Trophoblast cell (in vitro differentiated cells and primary cell): ENCODE measurements at regions not wholly inside any gene's neighbourhood (a gene's known extent, or its start where the extent isn't known, plus 50 kb on each side); places are given as distances from the start of the nearest gene placed in this dataset.

Source experiments
- DNase-seq, 2 donors: peaks; one replicate each; pipeline ENCODE4 v3.0.0-alpha.2; 2016
- H2AFZ ChIP-seq: 2 replicates; pipeline ENCODE4 v1.6.1; 2013; ENCODE audit warnings: low read length, moderate library complexity, mild to moderate bottlenecking; ENCODE audit not compliant: insufficient read depth, poor library complexity
- H2AK5ac ChIP-seq: 2 replicates; pipeline ENCODE4 v1.6.1; 2013; ENCODE audit warnings: mild to moderate bottlenecking, low read length
- H2BK120ac ChIP-seq: 2 replicates; pipeline ENCODE4 v1.6.1; 2013; ENCODE audit warnings: low read length, mild to moderate bottlenecking, moderate library complexity; ENCODE audit not compliant: insufficient read depth, poor library complexity
- H2BK12ac ChIP-seq: 2 replicates; pipeline ENCODE4 v1.6.1; 2013; ENCODE audit warnings: mild to moderate bottlenecking, low read length, moderate library complexity
- H2BK5ac ChIP-seq: 2 replicates; pipeline ENCODE4 v1.6.1; 2013; ENCODE audit warnings: low read length, low read depth, moderate library complexity, mild to moderate bottlenecking; ENCODE audit not compliant: poor library complexity
- H3K14ac ChIP-seq: 2 replicates; pipeline ENCODE4 v1.6.1; 2013; ENCODE audit warnings: mild to moderate bottlenecking, low read length
- H3K18ac ChIP-seq: 2 replicates; pipeline ENCODE4 v1.6.1; 2013; ENCODE audit warnings: mild to moderate bottlenecking, low read length
- H3K23ac ChIP-seq: 2 replicates; pipeline ENCODE4 v1.6.1; 2013; ENCODE audit warnings: low read length
- H3K27ac ChIP-seq: 2 replicates; pipeline ENCODE4 v1.5.1; 2013; ENCODE audit warnings: low read depth, mild to moderate bottlenecking, inconsistent platforms, low read length, moderate library complexity
- H3K27me3 ChIP-seq: 2 replicates; pipeline ENCODE4 v1.6.1; 2013; ENCODE audit warnings: inconsistent platforms, mild to moderate bottlenecking, low read length, moderate library complexity; ENCODE audit not compliant: insufficient read depth
- H3K36me3 ChIP-seq, 2 experiments: 1 replicate in 1 of 2; 2 replicates in 1 of 2; pipeline ENCODE4 v1.6.1; 2013; ENCODE audit warnings: low read length in 2 of 2, mild to moderate bottlenecking in 2 of 2, moderate library complexity in 1 of 2; ENCODE audit not compliant: insufficient read depth in 2 of 2, control insufficient read depth in 1 of 2
- H3K4ac ChIP-seq: 2 replicates; pipeline ENCODE4 v1.6.1; 2013; ENCODE audit warnings: low read depth, mild to moderate bottlenecking, low read length, moderate library complexity
- H3K4me1 ChIP-seq, 2 experiments: 1 replicate in 1 of 2; 2 replicates in 1 of 2; pipeline ENCODE4 v1.6.1; 2013; ENCODE audit warnings: low read length in 2 of 2, mild to moderate bottlenecking in 2 of 2, moderate library complexity in 1 of 2; ENCODE audit not compliant: insufficient read depth in 2 of 2, control insufficient read depth in 1 of 2
- H3K4me2 ChIP-seq: 2 replicates; pipeline ENCODE4 v1.6.1; 2013; ENCODE audit warnings: inconsistent platforms, mild to moderate bottlenecking, low read length, moderate library complexity
- H3K4me3 ChIP-seq: 2 replicates; pipeline ENCODE4 v1.5.1; 2013; ENCODE audit warnings: mild to moderate bottlenecking, low read depth, low read length, inconsistent platforms
- H3K79me1 ChIP-seq: one replicate; pipeline ENCODE4 v1.6.1; 2013; ENCODE audit warnings: low read length
- H3K79me2 ChIP-seq: 2 replicates; pipeline ENCODE4 v1.6.1; 2013; ENCODE audit warnings: low read length, mild to moderate bottlenecking; ENCODE audit not compliant: control insufficient read depth, insufficient read depth, poor library complexity
- H3K9ac ChIP-seq: 2 replicates; pipeline ENCODE4 v1.6.1; 2013; ENCODE audit warnings: mild to moderate bottlenecking, low read length
- H3K9me3 ChIP-seq: 2 replicates; pipeline ENCODE4 v1.6.1; 2013; ENCODE audit warnings: low read depth, mild to moderate bottlenecking, control low read depth, inconsistent platforms, low read length; ENCODE audit not compliant: insufficient read depth
- H4K12ac ChIP-seq: 2 replicates; pipeline ENCODE4 v1.6.1; 2013; ENCODE audit warnings: low read depth, mild to moderate bottlenecking, low read length, moderate library complexity
- H4K8ac ChIP-seq: 2 replicates; pipeline ENCODE4 v1.6.1; 2013; ENCODE audit warnings: low read depth, mild to moderate bottlenecking, low read length, moderate library complexity
- H4K91ac ChIP-seq: one replicate; pipeline ENCODE4 v1.6.1; 2013; ENCODE audit warnings: low read depth, mild to moderate bottlenecking, low read length, moderate library complexity
- WGBS: extraction: QIAGEN DNeasy Blood & Tissue Kit; methylation state at CpG from one replicate; pipeline ENCODE4 v1.1.7; 2013; ENCODE audit warnings: missing lambda C conversion rate; ENCODE audit not compliant: insufficient read length, insufficient coverage; ENCODE audit errors: extremely low coverage; 5-methylcytosine and 5-hydroxymethylcytosine counted together

DNA sequence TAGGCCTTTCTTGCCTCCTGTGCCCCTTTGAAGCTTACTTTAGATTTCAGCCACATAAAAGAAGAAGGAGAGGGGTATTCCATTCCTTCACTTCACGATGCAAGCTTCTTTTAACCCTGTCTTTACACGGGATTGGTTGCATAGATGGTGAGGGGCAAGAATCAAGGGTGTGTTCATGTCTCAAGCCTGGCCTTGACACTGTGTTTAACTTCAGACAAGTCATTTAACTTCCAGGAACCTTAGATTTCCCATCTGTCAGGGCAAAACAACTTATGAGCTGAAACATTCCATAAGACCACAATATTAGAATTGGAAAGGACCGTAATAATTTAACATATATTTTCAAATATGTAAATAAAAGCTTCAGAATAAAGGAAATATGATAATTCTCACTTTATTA is 344.5 kb downstream of the MFSD1 start:
- Histone ChIP-seq H3K27me3 (no peaks in the 10 kb centered on the region), H3K9me3 (no peaks in the 10 kb centered on the region), H4K12ac (no peak overlapping the region), H3K4ac (no peak overlapping the region), H3K79me1 (no peaks in the 10 kb centered on the region), H3K27ac (no peak overlapping the region), H2AFZ (no peak overlapping the region), H3K4me3 (no peak overlapping the region), H3K4me2 (no peak overlapping the region), H3K36me3 (no peaks in the 10 kb centered on the region), H3K18ac (no peak overlapping the region), H2AK5ac (no peak overlapping the region), H2BK120ac (no peak overlapping the region), H2BK5ac (no peak overlapping the region), H4K91ac (no peak overlapping the region), H3K23ac (no peak overlapping the region), H3K9ac (no peak overlapping the region), H4K8ac (no peak overlapping the region), H3K79me2 (no peaks in the 10 kb centered on the region), H3K14ac (no peak overlapping the region), H3K4me1 (no peaks in the 10 kb centered on the region), H2BK12ac (no peak overlapping the region)
- no peak for DNase-seq
- WGBS = no CpG with 5 or more reads among the region's 3 CpGs

DNA sequence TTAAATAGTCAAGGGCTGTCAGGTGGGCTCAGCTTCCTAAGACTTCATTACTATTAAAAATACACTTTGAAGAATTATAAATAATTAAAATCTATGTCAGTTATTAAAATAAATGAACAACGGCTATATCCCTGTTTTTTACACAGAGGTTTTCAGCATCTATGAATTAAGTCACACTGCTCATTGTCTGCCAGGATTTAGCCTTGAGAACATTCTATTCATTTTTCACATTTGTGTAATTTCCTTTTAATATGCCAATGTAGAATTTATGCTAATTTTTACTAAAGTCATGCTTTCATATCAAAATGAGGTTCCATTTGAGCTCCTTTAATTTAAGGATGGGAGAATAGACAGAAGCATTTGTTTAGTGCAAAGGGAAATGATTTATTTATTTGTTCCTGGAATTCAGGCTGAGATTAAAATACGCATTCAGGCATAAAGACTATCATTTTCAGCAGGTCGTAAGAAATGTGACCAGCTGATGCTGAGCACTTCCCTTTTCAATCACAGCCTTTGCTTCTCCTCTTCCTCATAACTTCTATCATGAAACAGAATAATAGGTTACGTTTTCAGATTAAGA is 345.1 kb downstream of the MFSD1 start:
- whole genome bisulfite sequencing = no CpG with 5 or more reads among the region's 4 CpGs

DNA sequence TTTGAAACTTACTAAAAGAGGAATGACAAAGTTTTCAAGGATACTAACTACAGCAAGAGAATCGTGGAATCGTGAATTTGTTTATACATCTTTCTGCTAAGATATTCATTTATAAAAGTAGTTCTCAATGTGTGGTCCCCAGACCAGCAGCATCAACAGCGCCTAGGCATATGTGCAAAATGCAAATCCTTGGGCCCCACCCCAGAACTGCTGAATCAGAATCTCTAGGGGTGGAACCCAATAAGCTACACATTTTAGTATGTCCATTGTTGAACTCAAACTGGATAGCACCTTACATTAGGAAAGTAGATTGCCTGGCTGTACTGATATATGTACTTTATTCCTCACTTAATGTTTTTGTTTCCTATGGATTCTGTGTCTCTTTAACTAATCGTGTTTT is 346.0 kb downstream of the MFSD1 start:
- no peak overlapping the region for H2BK120ac ChIP-seq
- no peaks in the 10 kb centered on the region for H3K79me2 ChIP-seq
- H3K4ac ChIP-seq = no peak overlapping the region
- no peak overlapping the region for H3K14ac ChIP-seq
- no peaks in the 10 kb centered on the region for H3K79me1 ChIP-seq
- H4K91ac ChIP-seq = no peak overlapping the region
- no peak overlapping the region for H2BK5ac ChIP-seq
- no peak overlapping the region for H2AK5ac ChIP-seq
- no peak overlapping the region for H3K9ac ChIP-seq
- H2BK12ac ChIP-seq = no peak overlapping the region
- H3K23ac ChIP-seq = no peak overlapping the region
- no peaks in the 10 kb centered on the region for H3K9me3 ChIP-seq
- H3K4me2 ChIP-seq = no peak overlapping the region
- H3K36me3 ChIP-seq = no peaks in the 10 kb centered on the region
- H3K27me3 ChIP-seq = no peaks in the 10 kb centered on the region
- H4K8ac ChIP-seq = no peak overlapping the region
- H3K27ac ChIP-seq = no peak overlapping the region
- H3K4me3 ChIP-seq = no peak overlapping the region
- no peak overlapping the region for H4K12ac ChIP-seq
- H3K4me1 ChIP-seq = no peaks in the 10 kb centered on the region
- no peak overlapping the region for H2AFZ ChIP-seq
- no peak for DNase-seq
- H3K18ac ChIP-seq = no peak overlapping the region
- no CpG with 5 or more reads among the region's 4 CpGs for WGBS

More for the DNA sequence above, 345.1 kb downstream of the MFSD1 start:
- Histone ChIP-seq H3K4ac (no peak overlapping the region), H2BK12ac (no peak overlapping the region), H4K91ac (no peak overlapping the region), H3K9ac (no peak overlapping the region), H3K4me2 (no peak overlapping the region), H3K79me1 (no peaks in the 10 kb centered on the region), H4K12ac (no peak overlapping the region), H3K14ac (no peak overlapping the region), H2AFZ (no peak overlapping the region), H2BK5ac (no peak overlapping the region), H2AK5ac (no peak overlapping the region), H3K4me3 (no peak overlapping the region), H3K23ac (no peak overlapping the region), H3K27ac (no peak overlapping the region), H3K27me3 (no peaks in the 10 kb centered on the region), H3K18ac (no peak overlapping the region), H4K8ac (no peak overlapping the region), H3K79me2 (no peaks in the 10 kb centered on the region), H3K36me3 (no peaks in the 10 kb centered on the region), H3K9me3 (no peaks in the 10 kb centered on the region), H2BK120ac (no peak overlapping the region), H3K4me1 (no peaks in the 10 kb centered on the region)
- no peak for DNase-seq

DNA sequence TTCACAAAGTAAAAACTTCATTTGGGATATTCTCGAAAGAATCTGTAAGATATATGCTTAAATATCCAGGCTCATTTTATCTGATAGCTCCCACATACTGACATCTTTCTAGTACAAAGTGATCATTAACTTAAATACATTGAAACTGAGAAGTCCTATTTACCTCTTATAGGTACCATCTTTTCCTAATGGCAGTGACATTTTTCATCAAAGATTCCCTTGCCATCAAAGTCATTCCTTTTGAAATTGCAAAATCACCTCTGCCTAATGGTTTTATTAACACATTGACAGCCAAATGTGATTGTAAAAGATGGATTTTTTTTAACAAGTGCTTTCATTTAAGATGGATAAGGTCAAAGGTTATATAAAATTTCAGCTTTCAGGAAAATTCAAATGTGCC is 346.6 kb downstream of the MFSD1 start:
- H3K36me3 ChIP-seq = no peaks in the 10 kb centered on the region
- no peaks in the 10 kb centered on the region for H3K9me3 ChIP-seq
- H3K79me2 ChIP-seq = no peaks in the 10 kb centered on the region
- H3K27me3 ChIP-seq = no peaks in the 10 kb centered on the region
- H3K23ac ChIP-seq = no peak overlapping the region
- no peak overlapping the region for H2BK12ac ChIP-seq
- H4K12ac ChIP-seq = no peak overlapping the region
- WGBS = no CpG with 5 or more reads among the region's 1 CpG
- H4K91ac ChIP-seq = no peak overlapping the region
- H3K18ac ChIP-seq = no peak overlapping the region
- no peaks in the 10 kb centered on the region for H3K4me1 ChIP-seq
- H3K4ac ChIP-seq = no peak overlapping the region
- no peak overlapping the region for H3K9ac ChIP-seq
- H3K79me1 ChIP-seq = no peaks in the 10 kb centered on the region
- H4K8ac ChIP-seq = no peak overlapping the region
- H3K14ac ChIP-seq = no peak overlapping the region
- no peak overlapping the region for H3K4me3 ChIP-seq
- no peak overlapping the region for H2BK120ac ChIP-seq
- DNase-seq = no peak
- H3K27ac ChIP-seq = no peak overlapping the region
- no peak overlapping the region for H3K4me2 ChIP-seq
- no peak overlapping the region for H2BK5ac ChIP-seq
- no peak overlapping the region for H2AK5ac ChIP-seq
- H2AFZ ChIP-seq = no peak overlapping the region
